Mesodermal cell (in vitro differentiated cells): ENCODE measurements at regions not wholly inside any gene's neighbourhood (a gene's known extent, or its start where the extent isn't known, plus 50 kb on each side); places are given as distances from the start of the nearest gene placed in this dataset.

Experiments used
- H3K27ac ChIP-seq: 2 replicates; pipeline ENCODE4 v1.7.0; 2013; ENCODE audit warnings: mild to moderate bottlenecking, low read depth, low read length, moderate library complexity; ENCODE audit not compliant: severe bottlenecking
- H3K36me3 ChIP-seq: 2 replicates; pipeline ENCODE4 v1.7.1; 2013; ENCODE audit warnings: mild to moderate bottlenecking, low read length, moderate library complexity; ENCODE audit not compliant: control insufficient read depth, insufficient read depth
- H3K4me1 ChIP-seq: one replicate; pipeline ENCODE4 v1.7.1; 2013; ENCODE audit warnings: mild to moderate bottlenecking, low read length; ENCODE audit not compliant: insufficient read depth, control insufficient read depth, poor library complexity, severe bottlenecking
- H3K4me3 ChIP-seq: 2 replicates; pipeline ENCODE4 v1.7.0; 2013; ENCODE audit warnings: low read length, control low read depth, mild to moderate bottlenecking; ENCODE audit not compliant: insufficient read depth, poor library complexity, severe bottlenecking; ENCODE audit errors: extremely low read depth
- H3K9me3 ChIP-seq: 2 replicates; pipeline ENCODE4 v1.7.1; 2013; ENCODE audit warnings: mild to moderate bottlenecking, low read length, moderate library complexity; ENCODE audit not compliant: control insufficient read depth
- WGBS, 2 experiments: methylation state at CpG; one replicate each; pipeline ENCODE4 v1.1.5; 2013; ENCODE audit warnings: missing lambda C conversion rate in 2 of 2; ENCODE audit not compliant: insufficient coverage in 2 of 2; 5-methylcytosine and 5-hydroxymethylcytosine counted together

DNA sequence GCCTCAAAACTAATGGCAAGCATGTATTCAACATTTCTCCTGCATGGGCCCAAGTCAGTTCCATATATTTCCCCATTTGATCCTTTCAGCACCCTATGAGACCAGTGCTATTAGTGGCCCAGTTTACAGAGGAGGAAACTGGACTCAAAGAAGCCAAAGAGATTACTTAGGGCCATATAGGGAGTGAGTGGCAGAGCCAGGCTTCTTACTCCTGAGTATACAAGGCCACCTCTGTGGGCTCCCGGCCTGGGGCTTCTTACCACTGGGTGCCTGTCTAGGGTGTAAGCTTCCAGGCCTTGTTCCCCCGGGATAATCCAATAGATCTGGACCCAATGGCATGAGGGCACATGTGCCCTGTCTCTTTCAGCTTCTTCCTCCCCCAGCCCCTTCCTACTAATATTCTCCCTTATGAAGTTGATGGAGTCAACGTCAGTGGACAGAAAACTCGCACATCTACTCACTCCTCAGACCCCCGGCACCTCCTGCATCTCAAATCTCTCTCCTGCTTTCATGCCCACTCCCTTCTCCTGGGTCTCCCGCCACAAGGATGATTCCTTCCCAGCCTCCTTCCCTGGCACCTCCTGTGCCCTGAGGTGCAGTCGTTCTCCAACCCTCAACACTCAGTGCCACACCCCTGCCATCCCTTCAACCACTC is 222.6 kb downstream of the ANAPC1 start:
- no peaks in the 10 kb centered on the region for H3K36me3 ChIP-seq
- H3K9me3 ChIP-seq: no peaks in the 10 kb centered on the region
- no peak overlapping the region for H3K4me3 ChIP-seq
- WGBS, 2 experiments: 91 to 96% methylated on average over 6 of the region's 7 CpGs
- peaks cover 15% of the 10 kb centered on the region for H3K4me1 ChIP-seq
- no peak overlapping the region for H3K27ac ChIP-seq

DNA sequence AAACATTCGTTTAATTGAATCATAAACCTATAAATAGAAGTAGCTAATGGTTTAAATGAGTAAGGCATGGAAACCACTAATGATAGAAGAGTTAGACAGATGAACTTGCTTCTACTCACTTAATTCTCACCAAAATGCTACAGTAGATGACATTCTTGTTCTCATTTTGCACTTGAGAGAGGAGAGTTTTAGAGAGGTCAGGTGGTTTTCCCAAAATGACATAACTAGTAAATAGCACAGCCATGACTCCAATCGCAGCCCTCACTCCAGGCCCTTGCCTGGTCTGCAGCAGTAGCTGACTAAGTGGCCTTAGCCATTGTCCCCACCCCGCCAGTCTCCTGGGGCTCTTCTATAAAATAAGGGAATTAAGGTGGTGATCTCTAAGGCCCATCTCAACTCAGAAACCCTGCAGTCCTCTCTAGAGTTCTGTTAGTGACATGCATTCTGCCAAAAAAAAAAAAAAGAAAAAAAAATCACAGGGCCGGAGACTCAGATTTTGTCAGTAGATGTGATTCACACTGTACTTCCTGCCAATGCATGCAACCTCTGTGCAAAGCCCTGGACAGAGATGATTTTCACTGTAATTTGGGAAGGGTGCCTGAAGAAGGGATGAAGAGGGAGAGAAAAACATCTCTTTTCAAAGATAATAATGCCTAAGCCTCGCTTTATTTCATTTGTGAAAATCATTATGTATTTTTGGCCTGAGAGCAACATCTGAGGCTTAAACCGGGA is 221.8 kb downstream of the ANAPC1 start:
- WGBS, 2 experiments: 75 to 100% methylated on average over 2 to 3 of the region's 6 CpGs
- peaks cover 15% of the 10 kb centered on the region for H3K4me1 ChIP-seq
- no peak overlapping the region for H3K27ac ChIP-seq
- peaks cover 4% of the 10 kb centered on the region for H3K9me3 ChIP-seq
- H3K36me3 ChIP-seq: no peaks in the 10 kb centered on the region
- H3K4me3 ChIP-seq: no peak overlapping the region

DNA sequence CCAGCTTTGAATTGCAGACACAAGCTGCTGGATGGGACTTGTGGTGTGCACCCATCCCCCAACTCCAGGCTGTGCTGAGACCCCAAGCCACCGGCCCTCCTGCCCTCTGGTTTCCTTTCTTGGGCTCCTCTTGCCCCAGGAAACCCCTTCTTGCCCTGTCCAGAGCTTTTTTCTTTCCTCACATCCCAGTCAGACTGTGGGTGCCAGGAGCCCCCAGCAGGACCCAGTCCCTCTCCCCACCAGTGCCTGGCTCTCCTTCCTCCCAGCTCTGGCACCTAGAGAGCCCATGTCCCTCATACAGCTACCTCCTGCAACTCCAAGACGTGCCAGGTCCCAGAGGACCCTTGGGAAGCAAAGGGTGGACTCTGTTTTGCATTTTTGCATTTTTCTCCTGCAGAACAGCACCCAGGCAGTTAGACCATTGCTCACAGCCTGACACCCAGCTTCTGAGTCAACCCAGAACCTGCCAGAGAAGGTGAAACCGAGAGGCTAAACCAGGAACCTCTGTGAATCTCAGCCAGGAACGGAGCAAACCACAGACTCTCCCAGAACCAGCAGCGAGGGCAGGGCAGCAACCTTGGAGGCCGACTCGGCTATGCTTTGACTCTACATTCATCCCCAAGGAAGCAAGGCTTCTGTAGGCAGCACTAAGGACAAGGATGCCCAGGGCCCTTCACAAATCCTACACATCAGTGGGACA is 221.1 kb downstream of the ANAPC1 start:
- Histone ChIP-seq H3K9me3 (peaks cover 6% of the 10 kb centered on the region), H3K36me3 (no peaks in the 10 kb centered on the region), H3K4me3 (no peak overlapping the region), H3K4me1 (peaks cover 15% of the 10 kb centered on the region), H3K27ac (no peak overlapping the region)
- 83 to 86% methylated on average over 7 of the region's 7 CpGs for WGBS, 2 experiments

DNA sequence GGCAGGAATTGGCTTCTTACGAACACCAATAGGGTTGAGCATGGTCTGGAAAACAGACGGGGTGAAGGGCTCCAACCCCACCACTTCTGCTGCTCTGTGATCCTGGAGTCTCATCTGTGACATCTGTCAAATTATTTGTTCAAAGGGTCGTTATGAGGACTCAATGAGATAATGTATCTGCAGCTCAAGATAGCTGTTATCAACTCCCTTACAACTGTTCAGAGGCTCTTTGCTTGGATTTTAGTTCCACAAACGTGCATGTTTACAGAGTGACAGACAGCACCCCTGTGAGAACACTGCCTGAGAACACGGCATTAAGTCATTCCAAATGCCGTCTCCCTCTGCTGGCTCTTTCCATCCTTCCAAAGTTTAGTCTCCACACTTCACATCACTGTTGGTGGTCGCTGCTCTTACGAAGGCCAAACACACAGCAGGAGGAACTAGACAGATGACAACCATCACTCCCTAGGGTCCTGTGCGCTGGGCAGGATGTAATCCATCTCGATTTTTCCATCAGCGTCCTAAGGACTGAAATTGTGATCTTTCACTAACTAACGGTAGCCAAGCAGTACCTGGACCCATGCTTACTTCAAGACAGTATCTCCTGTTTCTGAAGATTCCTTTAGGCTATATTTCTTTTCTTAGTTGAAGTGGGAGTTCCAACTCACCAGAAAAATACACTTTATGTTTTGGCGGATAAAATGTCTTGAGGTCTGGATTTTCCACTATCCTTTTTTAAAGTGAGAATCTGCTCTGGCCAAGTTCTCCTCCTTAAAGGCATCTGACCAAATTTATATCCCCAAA is 220.3 kb downstream of the ANAPC1 start:
- peaks cover 10% of the 10 kb centered on the region for H3K9me3 ChIP-seq
- H3K27ac ChIP-seq: no peak overlapping the region
- 84 to 93% methylated on average over 8 to 11 of the region's 13 CpGs for WGBS, 2 experiments
- no peak overlapping the region for H3K4me3 ChIP-seq
- H3K4me1 ChIP-seq: peaks cover 15% of the 10 kb centered on the region
- no peaks in the 10 kb centered on the region for H3K36me3 ChIP-seq

DNA sequence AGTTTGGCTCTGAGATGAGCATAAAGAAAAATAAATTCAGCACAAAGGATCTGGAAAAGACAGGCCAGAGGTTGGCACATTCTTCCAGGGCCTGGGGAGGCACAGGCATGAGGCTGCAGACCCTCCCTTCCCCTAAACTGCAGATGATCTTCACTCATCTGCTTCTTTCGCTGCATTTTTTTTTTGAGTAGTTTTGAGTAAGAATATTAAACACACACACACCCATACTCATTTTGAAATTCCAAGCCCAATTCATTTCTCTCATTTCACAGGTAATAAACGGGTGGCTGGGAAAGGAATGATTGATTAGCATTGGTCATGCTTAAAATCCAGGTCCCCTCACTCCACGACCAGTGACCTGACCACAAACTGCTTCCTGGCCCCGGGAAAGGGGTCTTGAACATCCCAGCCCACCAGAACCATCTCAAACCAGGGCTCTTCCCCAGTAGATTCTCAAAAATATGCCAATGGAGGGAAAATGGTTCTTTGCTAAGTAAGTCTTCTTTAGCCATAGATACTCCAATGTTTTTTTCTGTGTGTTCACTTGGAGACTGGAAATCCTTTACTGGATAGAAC is 219.6 kb downstream of the ANAPC1 start:
- no peaks in the 10 kb centered on the region for H3K36me3 ChIP-seq
- no peak overlapping the region for H3K4me3 ChIP-seq
- H3K27ac ChIP-seq: no peak overlapping the region
- H3K9me3 ChIP-seq: peaks cover 10% of the 10 kb centered on the region
- H3K4me1 ChIP-seq: peaks cover 15% of the 10 kb centered on the region
- no CpG with 5 or more reads among the region's 4 CpGs for WGBS, 2 experiments

DNA sequence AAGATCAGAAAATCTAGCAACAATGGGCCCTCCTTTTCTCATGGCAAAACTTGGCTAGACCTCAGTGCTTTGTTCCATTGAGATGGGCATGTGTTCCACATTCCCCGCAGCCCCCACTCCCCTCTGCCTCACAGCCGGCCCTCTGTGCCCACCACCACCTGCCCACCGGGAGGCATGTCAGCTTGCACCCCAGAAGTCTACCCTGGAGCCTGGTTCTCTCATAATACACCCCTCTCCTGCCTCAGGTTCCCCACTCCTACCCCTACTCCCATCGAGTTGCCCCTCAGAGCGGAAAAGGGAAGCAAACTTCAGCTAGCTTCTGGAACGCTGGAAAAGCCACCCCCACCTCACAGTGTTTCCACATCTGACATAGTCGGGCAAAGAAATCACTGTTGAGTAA is 219.0 kb downstream of the ANAPC1 start:
- peaks cover 15% of the 10 kb centered on the region for H3K4me1 ChIP-seq
- 95 to 100% methylated on average over 4 of the region's 7 CpGs for WGBS, 2 experiments
- no peak overlapping the region for H3K4me3 ChIP-seq
- no peak overlapping the region for H3K27ac ChIP-seq
- H3K9me3 ChIP-seq: peaks cover 10% of the 10 kb centered on the region
- no peaks in the 10 kb centered on the region for H3K36me3 ChIP-seq

DNA sequence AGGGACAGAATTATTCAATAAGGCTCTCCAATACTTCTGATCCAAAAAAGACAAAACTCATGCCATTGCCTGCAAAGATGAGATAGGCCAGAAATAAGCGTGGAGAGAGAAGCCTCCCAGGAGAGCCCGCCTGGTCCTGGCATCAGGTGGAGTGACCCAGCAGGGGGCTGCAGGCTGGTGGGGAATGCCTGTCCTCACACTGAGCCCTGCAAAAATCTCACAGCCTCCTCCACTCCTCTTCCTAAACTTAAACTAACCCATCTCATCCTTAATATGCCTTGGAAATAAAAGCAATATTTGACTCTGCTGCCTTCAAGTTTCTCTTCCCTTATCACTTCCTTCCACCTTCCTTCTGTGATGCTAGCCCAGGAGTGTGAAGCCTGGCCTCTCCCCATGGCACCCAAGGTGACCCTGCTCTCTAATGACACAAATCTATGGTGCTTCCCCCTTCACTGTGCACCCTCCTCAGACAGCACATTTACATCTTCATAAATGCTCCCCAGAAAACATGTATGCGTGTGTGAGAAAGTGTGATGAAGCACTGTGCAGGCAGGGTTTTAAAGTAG is 218.4 kb downstream of the ANAPC1 start:
- Histone ChIP-seq H3K4me3 (no peak overlapping the region), H3K9me3 (peaks cover 10% of the 10 kb centered on the region), H3K36me3 (no peaks in the 10 kb centered on the region), H3K4me1 (peaks cover 15% of the 10 kb centered on the region), H3K27ac (no peak overlapping the region)
- 94 to 95% methylated on average over 2 to 3 of the region's 3 CpGs for WGBS, 2 experiments

DNA sequence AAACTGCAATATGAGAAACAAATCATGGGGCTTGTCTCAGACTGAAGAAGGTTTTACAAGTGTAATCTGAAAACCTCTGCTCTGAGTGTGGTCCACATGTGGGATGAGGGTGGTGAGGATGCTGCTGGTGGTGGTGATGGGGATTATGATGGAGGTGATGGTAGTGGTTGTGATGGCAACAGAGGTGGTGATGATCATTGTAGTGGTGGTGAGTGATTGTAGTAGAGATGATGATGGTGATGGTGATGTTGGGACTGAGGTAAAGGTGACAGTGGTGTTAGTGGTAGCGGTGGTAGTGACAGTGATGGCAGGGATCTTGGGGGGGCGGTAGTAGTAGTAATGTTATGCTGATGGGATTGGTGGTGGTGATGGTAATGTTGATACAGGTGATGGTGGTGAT is 217.8 kb downstream of the ANAPC1 start:
- Histone ChIP-seq H3K36me3 (no peaks in the 10 kb centered on the region), H3K4me1 (peaks cover 15% of the 10 kb centered on the region), H3K27ac (no peak overlapping the region), H3K9me3 (peaks cover 10% of the 10 kb centered on the region), H3K4me3 (no peak overlapping the region)
- 97% methylated on average over 2 of the region's 2 CpGs for WGBS, 2 experiments

DNA sequence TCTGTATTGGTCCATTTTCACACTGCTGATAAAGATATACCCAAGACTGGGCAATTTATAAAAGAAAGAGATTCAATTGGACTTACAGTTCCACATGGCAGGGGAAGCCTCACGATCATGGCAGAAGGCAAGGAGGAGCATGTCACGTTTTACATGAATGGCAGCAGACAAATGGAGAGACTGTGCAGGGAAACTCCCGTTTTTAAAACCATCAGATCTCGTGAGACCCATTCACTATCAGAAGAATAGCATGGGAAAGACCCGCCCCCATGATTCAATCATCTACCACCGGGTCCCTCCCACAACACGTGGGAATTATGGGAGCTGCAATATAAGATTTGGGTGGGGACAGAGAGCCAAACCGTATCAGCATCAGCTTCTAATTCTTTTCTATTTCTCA is 217.0 kb downstream of the ANAPC1 start:
- Histone ChIP-seq H3K9me3 (peaks cover 10% of the 10 kb centered on the region), H3K4me1 (peaks cover 14% of the 10 kb centered on the region), H3K4me3 (no peak overlapping the region), H3K36me3 (no peaks in the 10 kb centered on the region), H3K27ac (no peak overlapping the region)
- 83 to 90% methylated on average over 4 to 6 of the region's 8 CpGs for WGBS, 2 experiments
